ENCODE measurements at regions not wholly inside any gene's neighbourhood (a gene's known extent, or its start where the extent isn't known, plus 50 kb on each side); places are given as distances from the start of the nearest gene placed in this dataset.

- Mint-ChIP-seq H3K27me3 (ENCODE audit: low read depth) (no peaks in the 10 kb centered on the region), H3K27ac (ENCODE audit: unreplicated experiment) (no peak overlapping the region), H3K9me3 (ENCODE audit: low read depth) (no peaks in the 10 kb centered on the region), H3K36me3 (ENCODE audit: low read depth) (no peaks in the 10 kb centered on the region), H3K4me3 (ENCODE audit: unreplicated experiment) (no peak overlapping the region), H3K4me1 (ENCODE audit: low read depth) (no peaks in the 10 kb centered on the region)
- TF ChIP-seq CTCF (IDR thresholded peaks at IDR 0.05), result no peak
- no peak for DNase-seq (ENCODE audit: low spot score)
These were observed 257.0 kb upstream of the BTBD3 start for GRCh38 chr20:11660673-11661072.

- Mint-ChIP-seq H3K27me3 (ENCODE audit: low read depth) (peaks cover 12% of the 10 kb centered on the region), H3K36me3 (ENCODE audit: low read depth) (no peaks in the 10 kb centered on the region), H3K27ac (ENCODE audit: unreplicated experiment) (no peak overlapping the region), H3K4me1 (ENCODE audit: low read depth) (no peaks in the 10 kb centered on the region), H3K4me3 (ENCODE audit: unreplicated experiment) (no peak overlapping the region), H3K9me3 (ENCODE audit: low read depth) (no peaks in the 10 kb centered on the region)
- DNase-seq (ENCODE audit: low spot score), result no peak
- TF ChIP-seq CTCF (IDR thresholded peaks at IDR 0.05), result no peak
These were observed 246.6 kb upstream of the BTBD3 start for GRCh38 chr20:11671015-11671511.

- DNase-seq (ENCODE audit: low spot score), result no peak
- Mint-ChIP-seq H3K4me1 (ENCODE audit: low read depth) (no peaks in the 10 kb centered on the region), H3K36me3 (ENCODE audit: low read depth) (no peaks in the 10 kb centered on the region), H3K27ac (ENCODE audit: unreplicated experiment) (no peak overlapping the region), H3K9me3 (ENCODE audit: low read depth) (no peaks in the 10 kb centered on the region), H3K27me3 (ENCODE audit: low read depth) (peaks cover 12% of the 10 kb centered on the region), H3K4me3 (ENCODE audit: unreplicated experiment) (no peak overlapping the region)
- no peak for TF ChIP-seq CTCF (IDR thresholded peaks at IDR 0.05)
These were observed 244.7 kb upstream of the BTBD3 start for GRCh38 chr20:11672959-11673358.

- Mint-ChIP-seq H3K9me3 (ENCODE audit: low read depth) (no peaks in the 10 kb centered on the region), H3K27ac (ENCODE audit: unreplicated experiment) (no peak overlapping the region), H3K4me3 (ENCODE audit: unreplicated experiment) (no peak overlapping the region), H3K36me3 (ENCODE audit: low read depth) (no peaks in the 10 kb centered on the region), H3K27me3 (ENCODE audit: low read depth) (peaks cover 12% of the 10 kb centered on the region), H3K4me1 (ENCODE audit: low read depth) (no peaks in the 10 kb centered on the region)
- no peak for TF ChIP-seq CTCF (IDR thresholded peaks at IDR 0.05)
- no peak for DNase-seq (ENCODE audit: low spot score)
These were observed 241.6 kb upstream of the BTBD3 start for GRCh38 chr20:11675920-11676629.

GRCh38 chr20:11676630-11677287 lies 240.9 kb upstream of the BTBD3 start:
- peak; percentile 94 for TF ChIP-seq CTCF (IDR thresholded peaks at IDR 0.05)
- H3K9me3 Mint-ChIP-seq (ENCODE audit: low read depth), result no peaks in the 10 kb centered on the region
- H3K4me1 Mint-ChIP-seq (ENCODE audit: low read depth), result no peaks in the 10 kb centered on the region
- peaks cover 12% of the 10 kb centered on the region for H3K27me3 Mint-ChIP-seq (ENCODE audit: low read depth)
- no peak for DNase-seq (ENCODE audit: low spot score)
- no peaks in the 10 kb centered on the region for H3K36me3 Mint-ChIP-seq (ENCODE audit: low read depth)
- H3K4me3 Mint-ChIP-seq (ENCODE audit: unreplicated experiment), result no peak overlapping the region
- no peak overlapping the region for H3K27ac Mint-ChIP-seq (ENCODE audit: unreplicated experiment)
